AG09319 (cell line): ENCODE measurements at regions not wholly inside any gene's neighbourhood (a gene's known extent, or its start where the extent isn't known, plus 50 kb on each side); places are given as distances from the start of the nearest gene placed in this dataset.

ENCODE experiments used
- DNase-seq: peaks from one replicate; pipeline ENCODE4 v3.0.0-alpha.2; 2010; ENCODE audit warnings: low read depth; ENCODE audit errors: extremely low read depth
- TF ChIP-seq, protein P1 (sequence below): IDR thresholded peaks from 2 replicates; pipeline ENCODE4 v1.5.1; 2011; ENCODE audit warnings: low read depth, mild to moderate bottlenecking, inconsistent platforms, low read length, moderate library complexity

- no peak for DNase-seq
- TF ChIP-seq, protein P1, sequence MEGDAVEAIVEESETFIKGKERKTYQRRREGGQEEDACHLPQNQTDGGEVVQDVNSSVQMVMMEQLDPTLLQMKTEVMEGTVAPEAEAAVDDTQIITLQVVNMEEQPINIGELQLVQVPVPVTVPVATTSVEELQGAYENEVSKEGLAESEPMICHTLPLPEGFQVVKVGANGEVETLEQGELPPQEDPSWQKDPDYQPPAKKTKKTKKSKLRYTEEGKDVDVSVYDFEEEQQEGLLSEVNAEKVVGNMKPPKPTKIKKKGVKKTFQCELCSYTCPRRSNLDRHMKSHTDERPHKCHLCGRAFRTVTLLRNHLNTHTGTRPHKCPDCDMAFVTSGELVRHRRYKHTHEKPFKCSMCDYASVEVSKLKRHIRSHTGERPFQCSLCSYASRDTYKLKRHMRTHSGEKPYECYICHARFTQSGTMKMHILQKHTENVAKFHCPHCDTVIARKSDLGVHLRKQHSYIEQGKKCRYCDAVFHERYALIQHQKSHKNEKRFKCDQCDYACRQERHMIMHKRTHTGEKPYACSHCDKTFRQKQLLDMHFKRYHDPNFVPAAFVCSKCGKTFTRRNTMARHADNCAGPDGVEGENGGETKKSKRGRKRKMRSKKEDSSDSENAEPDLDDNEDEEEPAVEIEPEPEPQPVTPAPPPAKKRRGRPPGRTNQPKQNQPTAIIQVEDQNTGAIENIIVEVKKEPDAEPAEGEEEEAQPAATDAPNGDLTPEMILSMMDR = no peak
Measured at GRCh38 chr5:117039035-117039434, 464.4 kb upstream of the SEMA6A start.

DNA sequence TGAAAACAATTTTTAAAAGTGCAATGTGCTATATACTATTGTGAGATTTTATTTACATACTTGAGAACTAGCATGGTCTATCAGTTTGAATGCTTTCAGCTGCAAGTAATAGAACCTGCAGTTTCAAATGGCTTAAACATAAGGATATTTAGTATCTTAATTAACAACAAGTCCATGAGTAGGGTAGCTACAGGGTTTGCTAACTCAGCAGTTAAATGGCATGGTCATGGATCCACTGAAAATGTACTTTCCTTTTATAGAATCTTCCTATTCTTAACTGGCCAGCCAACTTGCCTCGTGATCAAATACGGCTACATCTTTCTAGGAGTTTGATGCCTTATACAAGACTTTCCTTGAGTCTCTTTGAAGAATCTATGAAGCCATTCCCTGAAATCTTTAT, 452.8 kb upstream of the SEMA6A start:
- TF ChIP-seq, protein P1 = no peak
- no peak for DNase-seq

DNA sequence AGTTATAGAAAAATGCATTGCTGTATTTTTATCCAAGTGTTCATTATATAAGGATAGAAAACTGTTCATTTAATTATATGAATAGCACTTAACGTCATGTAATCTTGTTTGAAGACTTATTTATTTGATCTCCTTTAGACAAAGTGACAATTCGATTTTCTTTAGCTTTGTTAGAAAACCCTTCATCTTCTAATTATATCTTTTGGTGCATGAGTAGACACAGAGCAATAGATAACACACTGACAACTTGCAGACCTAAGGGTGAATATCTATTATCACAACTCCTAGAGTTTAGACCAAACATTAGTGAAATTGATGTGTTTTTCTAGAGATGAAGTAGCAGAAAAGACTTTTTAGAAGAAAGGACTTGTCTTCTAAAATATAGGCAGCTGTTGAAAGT, 446.4 kb upstream of the SEMA6A start:
- no peak for DNase-seq
- TF ChIP-seq, protein P1 = no peak

DNA sequence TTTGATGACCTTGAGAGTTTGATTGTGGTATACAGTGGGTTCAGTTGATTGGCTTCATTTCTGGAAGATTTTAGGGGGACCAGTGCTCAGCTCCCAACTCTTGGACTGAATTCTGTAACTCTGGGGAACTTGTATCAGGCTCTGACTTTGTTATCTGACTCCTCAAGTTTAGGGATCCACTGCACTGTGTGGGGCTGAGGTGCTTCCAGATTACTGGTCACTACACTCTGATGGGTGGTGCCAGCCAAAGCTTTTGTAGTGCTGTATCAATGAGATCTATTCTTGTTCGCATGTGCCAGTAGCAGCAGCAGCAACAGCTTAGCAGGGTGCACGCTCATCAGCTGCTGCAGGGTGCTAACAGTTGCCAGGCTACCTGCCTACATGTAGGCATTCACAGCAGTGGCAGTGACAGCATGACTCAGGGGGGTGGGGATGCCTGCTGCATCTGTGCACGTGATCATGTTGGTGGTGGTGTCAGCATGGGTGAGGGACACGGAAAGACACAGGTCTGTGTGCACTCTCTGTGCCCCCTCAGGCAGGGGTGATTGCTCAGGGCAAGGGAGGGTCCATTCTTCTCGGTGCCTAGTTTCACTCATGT, 438.8 kb upstream of the SEMA6A start:
- TF ChIP-seq, protein P1 = no peak
- no peak for DNase-seq

DNA sequence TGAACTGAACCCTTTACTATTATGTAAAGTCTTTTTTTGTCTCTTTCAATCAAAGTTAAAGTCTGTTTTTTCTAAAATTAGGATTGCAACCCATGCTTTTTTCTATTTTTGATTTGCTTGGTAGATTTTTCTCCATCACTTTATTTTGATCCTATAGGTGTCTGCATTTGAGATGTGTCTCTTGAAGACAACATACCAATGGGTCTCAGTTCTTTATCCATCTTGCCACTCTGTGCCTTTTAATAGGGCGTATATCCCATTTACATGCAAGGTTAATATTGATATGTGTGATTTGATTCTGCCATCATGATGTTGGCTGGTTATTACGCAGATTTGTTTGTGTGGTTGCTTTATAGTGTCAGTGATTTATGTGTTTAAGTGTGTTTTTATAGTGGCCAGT, 436.0 kb upstream of the SEMA6A start:
- DNase-seq = no peak
- TF ChIP-seq, protein P1 = no peak

GRCh38 chr5:116998024-116998423, 423.4 kb upstream of the SEMA6A start:
- no peak for DNase-seq
- TF ChIP-seq, protein P1 = no peak

- TF ChIP-seq, protein P1 = no peak
- no peak for DNase-seq
Measured at GRCh38 chr5:116992681-116993080, 418.1 kb upstream of the SEMA6A start.
